ENCODE measurements at regions not wholly inside any gene's neighbourhood (a gene's known extent, or its start where the extent isn't known, plus 50 kb on each side); places are given as distances from the start of the nearest gene placed in this dataset.

DNA sequence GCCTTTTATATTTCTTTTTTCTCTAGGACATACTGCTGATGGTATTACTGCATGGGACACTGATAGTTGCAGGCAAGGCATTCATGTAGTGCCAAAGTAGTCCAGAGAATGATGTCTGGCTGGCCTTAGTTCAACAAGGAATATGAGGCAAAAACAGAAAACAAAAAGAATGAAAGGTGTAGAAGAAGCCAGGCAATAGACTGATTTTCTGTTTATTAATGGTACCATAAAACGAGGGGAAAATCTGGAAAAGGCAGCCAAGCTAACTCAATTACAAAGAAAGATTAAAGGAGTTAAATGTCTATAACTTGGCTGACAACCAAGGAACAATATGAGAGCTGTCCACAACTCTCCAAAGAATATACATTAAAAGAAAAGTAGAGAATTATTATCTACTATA is 284.9 kb downstream of the ZEB2 start:
- no peaks in the 10 kb centered on the region for H3K36me3 ChIP-seq (ENCODE audit: control insufficient read depth, insufficient read depth, low read length)
- TF ChIP-seq, protein P1, sequence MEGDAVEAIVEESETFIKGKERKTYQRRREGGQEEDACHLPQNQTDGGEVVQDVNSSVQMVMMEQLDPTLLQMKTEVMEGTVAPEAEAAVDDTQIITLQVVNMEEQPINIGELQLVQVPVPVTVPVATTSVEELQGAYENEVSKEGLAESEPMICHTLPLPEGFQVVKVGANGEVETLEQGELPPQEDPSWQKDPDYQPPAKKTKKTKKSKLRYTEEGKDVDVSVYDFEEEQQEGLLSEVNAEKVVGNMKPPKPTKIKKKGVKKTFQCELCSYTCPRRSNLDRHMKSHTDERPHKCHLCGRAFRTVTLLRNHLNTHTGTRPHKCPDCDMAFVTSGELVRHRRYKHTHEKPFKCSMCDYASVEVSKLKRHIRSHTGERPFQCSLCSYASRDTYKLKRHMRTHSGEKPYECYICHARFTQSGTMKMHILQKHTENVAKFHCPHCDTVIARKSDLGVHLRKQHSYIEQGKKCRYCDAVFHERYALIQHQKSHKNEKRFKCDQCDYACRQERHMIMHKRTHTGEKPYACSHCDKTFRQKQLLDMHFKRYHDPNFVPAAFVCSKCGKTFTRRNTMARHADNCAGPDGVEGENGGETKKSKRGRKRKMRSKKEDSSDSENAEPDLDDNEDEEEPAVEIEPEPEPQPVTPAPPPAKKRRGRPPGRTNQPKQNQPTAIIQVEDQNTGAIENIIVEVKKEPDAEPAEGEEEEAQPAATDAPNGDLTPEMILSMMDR (IDR thresholded peaks at IDR 0.05; ENCODE audit: insufficient read depth, low read length, poor library complexity, severe bottlenecking), result no peak
- H3K27me3 ChIP-seq (ENCODE audit: control insufficient read depth, insufficient read depth, low read length), result no peaks in the 10 kb centered on the region
- DNase-seq (ENCODE audit: low read depth), result no peak
- no peak overlapping the region for H3K4me3 ChIP-seq (ENCODE audit: low read depth, low read length)

DNA sequence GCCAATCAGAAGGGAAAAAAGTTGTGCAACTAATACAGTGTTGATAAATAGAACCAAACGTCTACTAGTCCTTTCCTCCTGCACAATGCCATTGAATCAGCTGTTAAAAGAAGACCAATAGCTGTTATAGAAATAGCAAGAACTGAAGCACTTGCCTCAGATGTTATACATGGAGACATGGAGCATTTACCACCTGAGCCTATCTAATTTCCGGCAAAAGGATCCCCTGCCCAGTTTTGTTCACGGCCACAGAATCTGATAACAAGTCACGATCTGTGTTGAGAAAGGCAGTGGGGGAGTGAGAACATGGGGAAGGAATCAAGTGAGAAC is 285.4 kb downstream of the ZEB2 start:
- no peak for DNase-seq (ENCODE audit: low read depth)
- TF ChIP-seq, protein P1 (IDR thresholded peaks at IDR 0.05; ENCODE audit: insufficient read depth, low read length, poor library complexity, severe bottlenecking), result no peak
- H3K36me3 ChIP-seq (ENCODE audit: control insufficient read depth, insufficient read depth, low read length), result no peaks in the 10 kb centered on the region
- no peaks in the 10 kb centered on the region for H3K27me3 ChIP-seq (ENCODE audit: control insufficient read depth, insufficient read depth, low read length)
- no peak overlapping the region for H3K4me3 ChIP-seq (ENCODE audit: low read depth, low read length)

DNA sequence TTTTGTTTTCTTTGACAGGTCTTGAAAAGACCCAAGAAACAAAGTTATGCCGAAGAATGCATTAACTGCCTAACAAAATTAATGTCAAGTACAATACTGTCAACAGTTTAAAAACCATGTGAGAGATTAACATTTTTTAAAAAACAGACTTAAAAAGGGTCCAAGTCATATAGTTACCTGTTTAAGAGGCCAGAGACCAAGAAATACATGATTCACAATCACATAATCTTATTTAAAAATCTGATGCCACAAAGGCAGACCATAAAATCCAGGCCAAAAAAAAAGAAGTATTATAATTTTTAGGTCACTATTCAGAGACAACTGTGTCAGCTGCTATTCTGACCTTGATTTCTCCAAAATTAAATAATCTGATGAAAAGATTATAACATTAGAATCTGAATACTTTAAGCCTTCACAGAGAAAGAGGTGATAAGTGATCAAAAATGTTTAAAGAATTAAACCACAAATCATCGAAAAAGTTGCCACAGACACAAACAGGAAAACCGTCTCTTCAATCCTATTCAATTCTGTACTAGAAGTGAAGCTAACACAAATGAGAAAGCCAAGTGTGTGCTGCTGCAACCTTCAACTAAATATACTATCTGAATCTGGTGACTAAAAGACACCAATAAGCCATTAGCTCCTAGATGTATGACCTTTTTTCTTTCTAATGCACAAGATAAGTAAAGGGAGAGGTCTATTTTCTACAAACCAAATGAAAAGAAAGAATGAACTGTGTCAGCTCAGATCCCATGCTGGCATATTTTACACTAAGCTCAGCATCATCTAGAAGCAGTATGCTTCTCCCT is 286.0 kb downstream of the ZEB2 start:
- TF ChIP-seq, protein P1 (IDR thresholded peaks at IDR 0.05; ENCODE audit: insufficient read depth, low read length, poor library complexity, severe bottlenecking), result no peak
- no peaks in the 10 kb centered on the region for H3K36me3 ChIP-seq (ENCODE audit: control insufficient read depth, insufficient read depth, low read length)

DNA sequence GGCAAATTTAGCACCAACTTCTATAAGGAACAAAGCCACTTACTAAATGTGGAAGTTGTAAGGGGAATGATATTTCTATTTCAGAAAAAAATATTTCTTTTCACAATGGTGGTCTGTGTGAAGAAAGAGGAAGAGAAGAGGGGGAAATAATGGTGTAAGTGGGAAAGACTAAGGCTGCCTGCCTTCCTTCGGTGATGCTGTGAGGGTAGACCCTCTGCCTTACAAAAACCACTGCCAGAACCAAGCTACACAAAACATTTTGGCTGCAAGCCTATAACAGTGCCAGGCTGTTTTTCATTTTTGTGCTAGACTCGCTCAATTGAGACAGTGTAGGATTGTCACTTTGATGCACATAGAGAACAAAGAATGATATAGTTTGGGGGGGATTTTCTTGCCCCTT is 286.6 kb downstream of the ZEB2 start:
- TF ChIP-seq, protein P1 (IDR thresholded peaks at IDR 0.05; ENCODE audit: insufficient read depth, low read length, poor library complexity, severe bottlenecking), result no peak
- H3K27me3 ChIP-seq (ENCODE audit: control insufficient read depth, insufficient read depth, low read length), result no peaks in the 10 kb centered on the region
- no peaks in the 10 kb centered on the region for H3K36me3 ChIP-seq (ENCODE audit: control insufficient read depth, insufficient read depth, low read length)
- H3K4me3 ChIP-seq (ENCODE audit: low read depth, low read length), result no peak overlapping the region
- no peak for DNase-seq (ENCODE audit: low read depth)

More for the DNA sequence above, 286.0 kb downstream of the ZEB2 start:
- no peak overlapping the region for H3K4me3 ChIP-seq (ENCODE audit: low read depth, low read length)
- no peak for DNase-seq (ENCODE audit: low read depth)
- no peaks in the 10 kb centered on the region for H3K27me3 ChIP-seq (ENCODE audit: control insufficient read depth, insufficient read depth, low read length)

DNA sequence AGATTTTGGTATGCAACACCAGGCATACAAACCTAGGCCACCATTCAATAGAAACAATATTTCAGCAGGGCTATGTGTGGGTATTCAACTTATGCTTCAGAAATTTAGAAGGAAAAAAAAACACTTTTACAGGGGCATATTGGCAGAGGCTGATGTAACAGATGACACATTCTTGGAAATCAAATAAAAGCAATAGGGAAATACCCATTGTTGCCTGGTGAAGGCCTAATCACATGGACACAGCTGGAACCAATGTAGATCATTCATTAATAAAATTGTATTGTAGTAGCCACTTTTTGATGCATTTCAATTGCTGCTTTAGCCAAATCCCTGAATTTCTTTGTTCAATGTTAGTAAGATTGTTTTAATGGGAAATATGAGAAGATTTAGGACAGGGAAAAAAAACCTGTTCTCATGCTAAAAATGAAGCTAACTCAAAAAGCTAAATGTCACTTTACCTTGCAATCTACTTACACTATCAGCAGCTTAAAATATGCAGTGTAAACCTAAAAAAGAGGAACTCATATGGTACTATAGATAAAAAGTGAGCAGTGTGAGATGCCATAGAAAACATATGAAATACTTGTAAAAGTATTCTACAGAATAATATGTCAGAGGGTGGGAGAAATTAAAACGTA is 289.4 kb downstream of the ZEB2 start:
- Histone ChIP-seq H3K27me3 (ENCODE audit: control insufficient read depth, insufficient read depth, low read length) (no peaks in the 10 kb centered on the region), H3K4me3 (ENCODE audit: low read depth, low read length) (no peak overlapping the region), H3K36me3 (ENCODE audit: control insufficient read depth, insufficient read depth, low read length) (no peaks in the 10 kb centered on the region)
- peak; percentile 16 for DNase-seq (ENCODE audit: low read depth)
- TF ChIP-seq, protein P1 (IDR thresholded peaks at IDR 0.05; ENCODE audit: insufficient read depth, low read length, poor library complexity, severe bottlenecking), result no peak
